ENCODE measurements at regions not wholly inside any gene's neighbourhood (a gene's known extent, or its start where the extent isn't known, plus 50 kb on each side); places are given as distances from the start of the nearest gene placed in this dataset.

DNA sequence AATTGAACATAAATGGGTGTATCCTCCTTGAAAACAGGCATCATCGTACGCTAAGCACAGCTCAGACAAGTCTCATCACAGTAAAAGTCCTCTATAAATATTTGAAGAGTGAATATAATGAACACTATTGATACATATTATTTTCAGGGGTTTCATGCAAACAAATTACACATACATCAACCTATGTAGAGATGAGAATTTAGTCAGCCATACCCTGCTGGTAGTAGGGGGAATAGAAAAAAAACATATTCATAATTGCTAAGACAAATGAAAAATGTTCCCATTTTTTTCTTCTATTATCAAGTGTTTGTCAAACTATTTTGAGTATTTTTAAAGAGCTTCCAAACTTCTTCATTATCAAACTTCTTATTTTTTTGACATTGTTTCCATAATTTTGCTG is 205.6 kb upstream of the SOX5 start:
- Mint-ChIP-seq H3K36me3 (ENCODE audit: low read depth) (no peaks in the 10 kb centered on the region), H3K9me3 (no peaks in the 10 kb centered on the region), H3K27me3 (ENCODE audit: low read depth) (no peaks in the 10 kb centered on the region), H3K4me3 (no peak overlapping the region), H3K4me1 (ENCODE audit: low read depth) (no peaks in the 10 kb centered on the region), H3K27ac (no peak overlapping the region)
- no peak for DNase-seq (ENCODE audit: low spot score)

DNA sequence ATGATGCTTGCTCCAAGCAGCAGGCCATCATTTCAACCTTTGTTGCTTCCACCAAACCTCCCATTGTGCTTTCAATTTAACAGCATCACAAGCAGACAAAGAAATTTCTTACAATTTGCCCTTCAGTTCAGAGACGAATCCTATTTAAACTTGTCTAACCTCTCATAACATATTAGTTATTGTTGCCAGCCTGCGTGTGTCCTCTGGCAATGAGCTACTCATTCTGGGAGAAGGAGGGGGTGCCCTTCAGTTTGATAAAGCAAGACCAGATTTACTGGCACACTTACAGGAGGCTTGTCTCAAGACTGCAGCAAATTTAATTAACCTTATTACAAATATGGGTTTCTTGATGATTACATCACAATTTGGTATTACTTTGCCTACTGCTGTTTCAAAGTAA is 203.6 kb upstream of the SOX5 start:
- no peaks in the 10 kb centered on the region for H3K4me1 Mint-ChIP-seq (ENCODE audit: low read depth)
- no peaks in the 10 kb centered on the region for H3K9me3 Mint-ChIP-seq
- H3K36me3 Mint-ChIP-seq (ENCODE audit: low read depth), result no peaks in the 10 kb centered on the region
- no peaks in the 10 kb centered on the region for H3K27me3 Mint-ChIP-seq (ENCODE audit: low read depth)
- no peak for DNase-seq (ENCODE audit: low spot score)
- H3K27ac Mint-ChIP-seq, result no peak overlapping the region
- H3K4me3 Mint-ChIP-seq, result no peak overlapping the region

GRCh38 chr12:24152270-24152669 is 202.8 kb upstream of the SOX5 start:
- DNase-seq (ENCODE audit: low spot score), result no peak
- H3K4me1 Mint-ChIP-seq (ENCODE audit: low read depth), result no peaks in the 10 kb centered on the region
- no peak overlapping the region for H3K27ac Mint-ChIP-seq
- H3K27me3 Mint-ChIP-seq (ENCODE audit: low read depth), result no peaks in the 10 kb centered on the region
- no peaks in the 10 kb centered on the region for H3K9me3 Mint-ChIP-seq
- no peak overlapping the region for H3K4me3 Mint-ChIP-seq
- no peaks in the 10 kb centered on the region for H3K36me3 Mint-ChIP-seq (ENCODE audit: low read depth)

DNA sequence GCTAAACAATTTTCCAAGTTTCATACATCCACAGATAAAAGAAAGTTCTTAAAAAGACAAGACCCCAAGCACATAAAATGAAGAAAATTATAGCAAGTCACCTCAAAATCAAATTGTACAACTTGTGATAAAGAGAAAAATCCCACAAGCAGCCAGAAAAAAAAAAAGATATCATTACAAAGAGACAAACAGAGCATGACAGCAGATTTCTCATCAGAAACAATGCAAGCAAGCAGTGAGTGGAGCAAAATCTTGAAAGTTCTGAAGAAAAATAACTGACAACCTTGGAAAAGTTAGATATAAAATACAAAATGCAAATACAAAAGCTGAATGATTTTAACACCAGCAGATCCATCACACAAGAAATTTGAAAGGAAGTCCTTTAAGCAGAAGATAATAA is 194.5 kb upstream of the SOX5 start:
- H3K9me3 Mint-ChIP-seq, result no peaks in the 10 kb centered on the region
- H3K4me1 Mint-ChIP-seq (ENCODE audit: low read depth), result no peaks in the 10 kb centered on the region
- DNase-seq (ENCODE audit: low spot score), result no peak
- H3K27ac Mint-ChIP-seq, result no peak overlapping the region
- no peaks in the 10 kb centered on the region for H3K36me3 Mint-ChIP-seq (ENCODE audit: low read depth)
- no peaks in the 10 kb centered on the region for H3K27me3 Mint-ChIP-seq (ENCODE audit: low read depth)
- H3K4me3 Mint-ChIP-seq, result no peak overlapping the region

GRCh38 chr12:24139035-24139434 is 189.6 kb upstream of the SOX5 start:
- no peaks in the 10 kb centered on the region for H3K36me3 Mint-ChIP-seq (ENCODE audit: low read depth)
- no peaks in the 10 kb centered on the region for H3K9me3 Mint-ChIP-seq
- no peak overlapping the region for H3K4me3 Mint-ChIP-seq
- H3K27me3 Mint-ChIP-seq (ENCODE audit: low read depth), result no peaks in the 10 kb centered on the region
- DNase-seq (ENCODE audit: low spot score), result no peak
- no peak overlapping the region for H3K27ac Mint-ChIP-seq
- no peaks in the 10 kb centered on the region for H3K4me1 Mint-ChIP-seq (ENCODE audit: low read depth)

DNA sequence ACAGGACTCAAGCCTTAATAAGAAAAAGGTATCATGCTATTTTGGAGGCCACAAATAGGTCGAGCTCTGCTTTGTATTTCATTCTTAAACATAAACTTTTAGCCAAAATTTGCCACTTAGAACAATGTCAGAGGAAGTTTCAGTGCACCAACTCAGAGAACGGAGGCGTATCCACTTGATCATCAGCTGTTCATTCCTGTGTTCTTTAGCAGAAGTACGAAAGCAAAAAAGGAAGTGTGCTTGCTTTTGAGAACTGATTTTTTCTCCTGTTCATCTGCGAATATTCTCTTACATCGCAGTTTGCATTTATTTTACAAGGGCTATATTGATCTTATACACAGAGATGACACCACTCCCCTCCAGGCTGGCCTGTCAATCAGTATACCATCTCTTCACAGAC is 188.6 kb upstream of the SOX5 start:
- H3K27me3 Mint-ChIP-seq (ENCODE audit: low read depth), result no peaks in the 10 kb centered on the region
- no peaks in the 10 kb centered on the region for H3K4me1 Mint-ChIP-seq (ENCODE audit: low read depth)
- H3K36me3 Mint-ChIP-seq (ENCODE audit: low read depth), result no peaks in the 10 kb centered on the region
- no peak overlapping the region for H3K27ac Mint-ChIP-seq
- H3K9me3 Mint-ChIP-seq, result no peaks in the 10 kb centered on the region
- no peak overlapping the region for H3K4me3 Mint-ChIP-seq
- no peak for DNase-seq (ENCODE audit: low spot score)

GRCh38 chr12:24135158-24135850 is 185.8 kb upstream of the SOX5 start:
- Mint-ChIP-seq H3K9me3 (no peaks in the 10 kb centered on the region), H3K36me3 (ENCODE audit: low read depth) (no peaks in the 10 kb centered on the region), H3K4me3 (no peak overlapping the region), H3K27me3 (ENCODE audit: low read depth) (no peaks in the 10 kb centered on the region), H3K27ac (no peak overlapping the region), H3K4me1 (ENCODE audit: low read depth) (no peaks in the 10 kb centered on the region)
- DNase-seq (ENCODE audit: low spot score), result no peak

DNA sequence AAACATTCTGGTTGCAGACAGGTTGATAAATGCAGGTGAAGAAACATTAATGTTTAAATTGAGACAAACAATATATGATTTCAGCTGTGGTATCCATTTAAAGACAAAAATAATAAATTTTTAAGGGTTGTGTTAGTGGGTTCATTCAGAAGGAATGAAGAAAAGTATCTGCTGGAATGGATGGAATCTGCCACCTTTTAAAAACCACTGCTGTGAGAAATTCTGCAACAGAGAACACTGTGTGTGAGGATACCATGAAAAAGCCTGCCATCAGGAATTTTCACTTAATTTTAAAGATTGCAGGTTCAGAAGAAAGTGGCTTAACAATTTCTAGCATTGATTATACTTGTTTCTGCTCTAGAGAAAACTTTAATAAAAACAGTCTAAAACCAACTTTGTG is 184.6 kb upstream of the SOX5 start:
- H3K27me3 Mint-ChIP-seq (ENCODE audit: low read depth), result no peaks in the 10 kb centered on the region
- no peak overlapping the region for H3K27ac Mint-ChIP-seq
- no peak overlapping the region for H3K4me3 Mint-ChIP-seq
- H3K9me3 Mint-ChIP-seq, result no peaks in the 10 kb centered on the region
- H3K36me3 Mint-ChIP-seq (ENCODE audit: low read depth), result no peaks in the 10 kb centered on the region
- DNase-seq (ENCODE audit: low spot score), result no peak
- H3K4me1 Mint-ChIP-seq (ENCODE audit: low read depth), result no peaks in the 10 kb centered on the region

DNA sequence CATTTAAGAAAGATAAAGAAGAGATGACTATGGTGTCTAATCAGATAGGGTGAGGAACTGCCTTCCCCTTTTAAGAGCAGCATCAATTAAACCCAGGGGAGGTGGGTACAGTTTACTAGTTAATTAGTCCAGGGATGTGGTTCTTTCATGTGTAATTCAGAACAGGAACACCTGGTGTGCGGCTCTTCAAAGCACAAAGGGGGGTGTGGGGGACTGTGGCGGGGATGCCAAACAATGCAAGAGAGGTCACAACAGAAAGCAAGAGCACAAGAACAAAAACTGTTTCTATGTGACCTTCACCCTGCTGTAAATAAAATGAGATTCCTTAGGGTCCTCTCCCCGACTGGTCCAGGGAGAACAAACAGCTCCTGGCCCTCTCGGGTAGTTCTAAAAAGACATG is 183.9 kb upstream of the SOX5 start:
- Mint-ChIP-seq H3K27ac (no peak overlapping the region), H3K4me3 (no peak overlapping the region), H3K36me3 (ENCODE audit: low read depth) (no peaks in the 10 kb centered on the region), H3K27me3 (ENCODE audit: low read depth) (no peaks in the 10 kb centered on the region), H3K9me3 (no peaks in the 10 kb centered on the region), H3K4me1 (ENCODE audit: low read depth) (no peaks in the 10 kb centered on the region)
- no peak for DNase-seq (ENCODE audit: low spot score)

GRCh38 chr12:24127919-24128721 is 178.7 kb upstream of the SOX5 start:
- DNase-seq (ENCODE audit: low spot score), result no peak
- H3K36me3 Mint-ChIP-seq (ENCODE audit: low read depth), result no peaks in the 10 kb centered on the region
- H3K27me3 Mint-ChIP-seq (ENCODE audit: low read depth), result no peaks in the 10 kb centered on the region
- no peaks in the 10 kb centered on the region for H3K4me1 Mint-ChIP-seq (ENCODE audit: low read depth)
- H3K4me3 Mint-ChIP-seq, result no peak overlapping the region
- H3K9me3 Mint-ChIP-seq, result no peaks in the 10 kb centered on the region
- H3K27ac Mint-ChIP-seq, result no peak overlapping the region

DNA sequence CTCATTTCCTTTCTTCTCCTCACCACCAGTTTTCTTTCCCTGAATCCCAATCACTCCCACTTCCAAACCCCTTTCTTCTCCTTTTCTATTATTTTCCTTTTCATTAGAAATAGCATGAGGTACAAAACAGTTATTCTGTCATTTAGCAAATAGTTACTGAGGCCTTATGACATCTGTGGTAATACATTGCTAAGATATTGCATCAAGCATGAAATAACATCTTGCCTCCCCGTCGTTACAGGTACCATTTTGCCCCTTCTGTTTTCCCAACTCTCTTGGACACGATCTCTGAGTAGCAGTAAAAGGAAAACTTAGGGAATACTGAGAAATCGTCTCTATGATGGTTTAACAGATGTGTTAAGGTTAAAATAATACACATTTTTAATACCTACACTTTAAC is 175.8 kb upstream of the SOX5 start:
- H3K36me3 Mint-ChIP-seq (ENCODE audit: low read depth), result no peaks in the 10 kb centered on the region
- H3K27ac Mint-ChIP-seq, result no peak overlapping the region
- no peak overlapping the region for H3K4me3 Mint-ChIP-seq
- H3K9me3 Mint-ChIP-seq, result no peaks in the 10 kb centered on the region
- DNase-seq (ENCODE audit: low spot score), result no peak
- no peaks in the 10 kb centered on the region for H3K4me1 Mint-ChIP-seq (ENCODE audit: low read depth)
- no peaks in the 10 kb centered on the region for H3K27me3 Mint-ChIP-seq (ENCODE audit: low read depth)

- no peak overlapping the region for H3K27ac Mint-ChIP-seq
- H3K36me3 Mint-ChIP-seq (ENCODE audit: low read depth), result no peaks in the 10 kb centered on the region
- no peak for DNase-seq (ENCODE audit: low spot score)
- H3K27me3 Mint-ChIP-seq (ENCODE audit: low read depth), result no peaks in the 10 kb centered on the region
- H3K4me1 Mint-ChIP-seq (ENCODE audit: low read depth), result no peaks in the 10 kb centered on the region
- H3K9me3 Mint-ChIP-seq, result no peaks in the 10 kb centered on the region
- no peak overlapping the region for H3K4me3 Mint-ChIP-seq
Measured at GRCh38 chr12:24121911-24122310, 172.4 kb upstream of the SOX5 start.

- Mint-ChIP-seq H3K9me3 (no peaks in the 10 kb centered on the region), H3K4me3 (no peak overlapping the region), H3K27ac (no peak overlapping the region), H3K36me3 (ENCODE audit: low read depth) (no peaks in the 10 kb centered on the region), H3K27me3 (ENCODE audit: low read depth) (no peaks in the 10 kb centered on the region), H3K4me1 (ENCODE audit: low read depth) (no peaks in the 10 kb centered on the region)
- DNase-seq (ENCODE audit: low spot score), result no peak
Measured at GRCh38 chr12:24118668-24119067, 169.2 kb upstream of the SOX5 start.

GRCh38 chr12:24116548-24116947 is 167.1 kb upstream of the SOX5 start:
- Mint-ChIP-seq H3K27ac (no peak overlapping the region), H3K9me3 (no peaks in the 10 kb centered on the region), H3K27me3 (ENCODE audit: low read depth) (no peaks in the 10 kb centered on the region), H3K36me3 (ENCODE audit: low read depth) (no peaks in the 10 kb centered on the region), H3K4me3 (no peak overlapping the region), H3K4me1 (ENCODE audit: low read depth) (no peaks in the 10 kb centered on the region)
- DNase-seq (ENCODE audit: low spot score), result no peak

GRCh38 chr12:24113701-24114100 is 164.2 kb upstream of the SOX5 start:
- H3K4me1 Mint-ChIP-seq (ENCODE audit: low read depth), result no peaks in the 10 kb centered on the region
- H3K27ac Mint-ChIP-seq, result no peak overlapping the region
- H3K36me3 Mint-ChIP-seq (ENCODE audit: low read depth), result no peaks in the 10 kb centered on the region
- H3K27me3 Mint-ChIP-seq (ENCODE audit: low read depth), result no peaks in the 10 kb centered on the region
- H3K9me3 Mint-ChIP-seq, result no peaks in the 10 kb centered on the region
- no peak overlapping the region for H3K4me3 Mint-ChIP-seq
- DNase-seq (ENCODE audit: low spot score), result no peak
